ENCODE measurements at regions not wholly inside any gene's neighbourhood (a gene's known extent, or its start where the extent isn't known, plus 50 kb on each side); places are given as distances from the start of the nearest gene placed in this dataset.

GRCh38 chr6:139577763-139578604, 203.5 kb upstream of the CITED2 start:
- in situ Hi-C loops (cut with MboI; ENCODE audit: low pct_unique_long_range_greater_than_20kb, low sequenced_read_pairs) = no loop called here
- DNase-seq = no peak

GRCh38 chr6:139577124-139577762, 202.8 kb upstream of the CITED2 start:
- DNase-seq = no peak
- in situ Hi-C loops (cut with MboI; ENCODE audit: low pct_unique_long_range_greater_than_20kb, low sequenced_read_pairs) = no loop called here

GRCh38 chr6:139572001-139572400, 197.6 kb upstream of the CITED2 start:
- in situ Hi-C loops (cut with MboI; ENCODE audit: low pct_unique_long_range_greater_than_20kb, low sequenced_read_pairs) = no loop called here
- no peak for DNase-seq

- in situ Hi-C loops (cut with MboI; ENCODE audit: low pct_unique_long_range_greater_than_20kb, low sequenced_read_pairs) = no loop called here
- DNase-seq = no peak
Observed at GRCh38 chr6:139570166-139570565, 195.7 kb upstream of the CITED2 start.

GRCh38 chr6:139569566-139569965, 195.1 kb upstream of the CITED2 start:
- DNase-seq = no peak
- in situ Hi-C loops (cut with MboI; ENCODE audit: low pct_unique_long_range_greater_than_20kb, low sequenced_read_pairs) = no loop called here

- DNase-seq = no peak
- in situ Hi-C loops (cut with MboI; ENCODE audit: low pct_unique_long_range_greater_than_20kb, low sequenced_read_pairs) = no loop called here
Observed at GRCh38 chr6:139568956-139569538, 194.6 kb upstream of the CITED2 start.

- in situ Hi-C loops (cut with MboI; ENCODE audit: low pct_unique_long_range_greater_than_20kb, low sequenced_read_pairs) = no loop called here
- DNase-seq = no peak
Observed at GRCh38 chr6:139568151-139568955, 193.9 kb upstream of the CITED2 start.

- DNase-seq = no peak
- in situ Hi-C loops (cut with MboI; ENCODE audit: low pct_unique_long_range_greater_than_20kb, low sequenced_read_pairs) = no loop called here
Observed at GRCh38 chr6:139567095-139567494, 192.6 kb upstream of the CITED2 start.

GRCh38 chr6:139565591-139565990, 191.1 kb upstream of the CITED2 start:
- in situ Hi-C loops (cut with MboI; ENCODE audit: low pct_unique_long_range_greater_than_20kb, low sequenced_read_pairs) = no loop called here

GRCh38 chr6:139557547-139557946, 183.1 kb upstream of the CITED2 start:
- DNase-seq = no peak
- in situ Hi-C loops (cut with MboI; ENCODE audit: low pct_unique_long_range_greater_than_20kb, low sequenced_read_pairs) = no loop called here

More at GRCh38 chr6:139565591-139565990, 191.1 kb upstream of the CITED2 start:
- DNase-seq = no peak

- DNase-seq = no peak
- in situ Hi-C loops (cut with MboI; ENCODE audit: low pct_unique_long_range_greater_than_20kb, low sequenced_read_pairs) = no loop called here
Observed at GRCh38 chr6:139556532-139556931, 182.1 kb upstream of the CITED2 start.

- in situ Hi-C loops (cut with MboI; ENCODE audit: low pct_unique_long_range_greater_than_20kb, low sequenced_read_pairs) = no loop called here
- no peak for DNase-seq
Observed at GRCh38 chr6:139553916-139554315, 179.5 kb upstream of the CITED2 start.

GRCh38 chr6:139551376-139551775, 176.9 kb upstream of the CITED2 start:
- DNase-seq = no peak
- in situ Hi-C loops (cut with MboI; ENCODE audit: low pct_unique_long_range_greater_than_20kb, low sequenced_read_pairs) = no loop called here

- no peak for DNase-seq
Observed at GRCh38 chr6:139550361-139550760, 175.9 kb upstream of the CITED2 start.

GRCh38 chr6:139549561-139550070, 175.2 kb upstream of the CITED2 start:
- DNase-seq = no peak

More at GRCh38 chr6:139550361-139550760, 175.9 kb upstream of the CITED2 start:
- in situ Hi-C loops (cut with MboI; ENCODE audit: low pct_unique_long_range_greater_than_20kb, low sequenced_read_pairs) = no loop called here

GRCh38 chr6:139547804-139548203, 173.4 kb upstream of the CITED2 start:
- no peak for DNase-seq
- in situ Hi-C loops (cut with MboI; ENCODE audit: low pct_unique_long_range_greater_than_20kb, low sequenced_read_pairs) = no loop called here

More at GRCh38 chr6:139549561-139550070, 175.2 kb upstream of the CITED2 start:
- in situ Hi-C loops (cut with MboI; ENCODE audit: low pct_unique_long_range_greater_than_20kb, low sequenced_read_pairs) = no loop called here

GRCh38 chr6:139547122-139547776, 172.8 kb upstream of the CITED2 start:
- no peak for DNase-seq
- in situ Hi-C loops (cut with MboI; ENCODE audit: low pct_unique_long_range_greater_than_20kb, low sequenced_read_pairs) = no loop called here

GRCh38 chr6:139546106-139546472, 171.6 kb upstream of the CITED2 start:
- in situ Hi-C loops (cut with MboI; ENCODE audit: low pct_unique_long_range_greater_than_20kb, low sequenced_read_pairs) = no loop called here

More at GRCh38 chr6:139546106-139546472, 171.6 kb upstream of the CITED2 start:
- DNase-seq = no peak
